ENCODE measurements at regions not wholly inside any gene's neighbourhood (a gene's known extent, or its start where the extent isn't known, plus 50 kb on each side); places are given as distances from the start of the nearest gene placed in this dataset.

GRCh38 chr4:26806331-26806730, 54.3 kb upstream of the STIM2 start:
- TF ChIP-seq CTCF (IDR thresholded peaks at IDR 0.05) (no peak), TAF1 (IDR thresholded peaks at IDR 0.05; ENCODE audit: borderline replicate concordance, low read depth, low read length) (no peak), NRF1 (IDR thresholded peaks at IDR 0.05; ENCODE audit: low read depth, low read length) (no peak), RAD21 (IDR thresholded peaks at IDR 0.05; ENCODE audit: low read length) (no peak), EZH2phosphoT487 (IDR thresholded peaks at IDR 0.05; ENCODE audit: borderline replicate concordance, low read depth) (no peak), FOXJ3 (CRISPR knock-in tag; IDR thresholded peaks at IDR 0.05) (no peak), POLR2AphosphoS5 (IDR thresholded peaks at IDR 0.05; ENCODE audit: low read depth, low read length) (no peak), EP300 (IDR thresholded peaks at IDR 0.05; ENCODE audit: borderline replicate concordance in 1 of 2, low read depth in 1 of 2, low read length in 1 of 2) (no peak), FOXM1 (IDR thresholded peaks at IDR 0.05; ENCODE audit: low read depth) (no peak)
